HG03108 (cell line): ENCODE measurements at regions not wholly inside any gene's neighbourhood (a gene's known extent, or its start where the extent isn't known, plus 50 kb on each side); places are given as distances from the start of the nearest gene placed in this dataset.
"Not testable (repeated sequence)": the region's sequence is repeated elsewhere in the genome, so short reads cannot be mapped to it uniquely, and the experiment has no call there.

ENCODE experiments used
- ATAC-seq: cut with Tn5 transposase; IDR thresholded peaks from one replicate; pipeline ENCODE4 v1.9.1; 2021; ENCODE audit warnings: moderate library complexity; ENCODE audit not compliant: unreplicated experiment

DNA sequence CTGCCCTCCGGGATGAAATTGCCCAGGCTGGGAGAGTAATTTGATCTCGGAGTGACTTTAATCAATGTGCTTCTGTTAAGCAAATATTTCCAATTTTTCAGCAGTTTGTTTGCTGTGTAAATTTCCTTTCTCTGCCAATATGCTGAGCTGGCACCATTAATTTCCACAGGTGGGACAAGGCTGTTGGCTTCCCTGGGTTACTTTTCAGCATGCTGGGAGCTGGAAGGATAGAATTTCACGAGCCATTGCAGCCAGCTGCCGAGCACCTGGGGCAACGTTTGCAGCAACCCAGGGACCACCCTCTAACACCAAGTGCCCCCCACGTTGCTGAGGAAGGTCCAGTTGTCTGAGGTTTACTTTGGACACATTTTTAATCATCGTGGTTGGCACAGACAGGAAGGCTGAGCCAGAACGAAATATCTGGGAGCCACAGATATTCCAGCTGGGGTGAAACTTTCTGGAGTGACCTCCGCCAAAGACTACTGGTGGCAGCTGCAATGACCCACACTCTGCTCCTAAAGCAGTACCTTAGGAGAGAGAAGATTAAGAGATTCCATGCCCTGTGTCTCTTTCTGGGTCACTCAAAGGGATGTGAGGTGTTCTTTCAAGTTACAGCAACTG is 293.3 kb upstream of the RGMA start:
- ATAC-seq = no peak

DNA sequence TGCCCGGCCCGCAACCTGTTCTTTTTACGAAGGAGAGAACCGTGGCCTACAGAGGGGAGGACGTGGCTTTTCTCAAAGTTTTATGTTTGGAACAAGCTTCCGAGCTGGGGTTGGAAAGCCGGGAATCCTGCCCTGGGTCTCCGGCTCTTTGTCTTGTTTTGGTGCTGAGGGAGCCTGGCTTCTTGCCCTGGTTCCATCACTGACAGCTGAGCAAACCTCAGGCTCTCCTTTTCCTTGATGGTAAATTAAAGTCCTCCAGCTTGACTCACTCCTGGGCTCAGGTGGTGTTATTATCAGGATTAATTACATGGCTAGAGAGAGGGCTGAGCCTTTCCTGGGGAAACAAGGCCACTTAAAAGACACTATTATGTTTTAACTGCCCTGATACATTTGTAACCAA is 289.5 kb upstream of the RGMA start:
- no peak for ATAC-seq

DNA sequence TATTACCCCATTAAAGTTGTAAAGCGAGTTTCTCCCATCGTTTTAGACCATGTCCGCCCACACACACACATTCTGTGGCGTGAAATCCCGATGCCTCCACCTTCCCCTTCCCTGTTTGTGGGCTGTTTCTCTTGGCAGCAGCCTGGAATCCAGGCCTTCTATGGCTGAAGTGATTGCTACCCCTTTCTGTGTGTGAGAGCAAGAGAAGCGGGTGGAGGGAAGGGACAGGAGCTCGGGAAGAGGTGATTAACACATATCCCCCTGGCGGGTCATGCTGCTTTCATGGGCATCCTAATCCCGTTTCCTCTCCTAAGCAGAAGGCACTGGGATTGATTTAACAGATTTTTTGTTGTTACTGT is 283.8 kb upstream of the RGMA start:
- ATAC-seq = no peak

DNA sequence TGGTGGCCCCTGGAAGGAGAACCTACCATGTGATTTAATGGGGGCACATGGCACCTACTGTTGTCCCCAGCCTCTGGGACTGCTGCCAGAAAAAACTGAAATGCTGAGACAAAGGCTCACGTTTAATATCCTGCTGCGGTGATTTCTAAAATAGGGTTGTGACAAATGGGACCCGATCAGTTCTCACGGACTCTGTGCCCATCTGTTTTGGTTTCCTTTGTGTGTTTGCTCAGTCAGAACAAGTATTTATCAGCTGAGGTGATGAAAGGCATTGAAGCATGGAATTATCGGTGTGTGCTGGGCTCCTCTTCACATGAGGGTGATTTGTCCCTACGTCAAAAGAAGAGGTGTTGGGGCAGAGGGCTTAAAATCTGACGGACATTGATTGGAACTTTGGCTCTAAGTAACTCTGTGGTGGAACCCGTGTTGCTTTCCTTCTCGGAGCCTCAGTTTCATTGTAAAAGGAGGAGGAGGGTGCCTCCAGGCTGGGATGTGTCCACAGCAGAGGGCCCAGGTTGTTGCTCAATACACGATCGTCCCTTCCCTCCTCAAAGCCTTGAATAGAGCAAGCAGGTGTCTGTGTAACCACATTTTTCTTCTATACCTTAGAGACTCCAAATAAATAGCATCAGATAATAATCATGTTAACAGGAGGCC is 283.3 kb upstream of the RGMA start:
- no peak for ATAC-seq

DNA sequence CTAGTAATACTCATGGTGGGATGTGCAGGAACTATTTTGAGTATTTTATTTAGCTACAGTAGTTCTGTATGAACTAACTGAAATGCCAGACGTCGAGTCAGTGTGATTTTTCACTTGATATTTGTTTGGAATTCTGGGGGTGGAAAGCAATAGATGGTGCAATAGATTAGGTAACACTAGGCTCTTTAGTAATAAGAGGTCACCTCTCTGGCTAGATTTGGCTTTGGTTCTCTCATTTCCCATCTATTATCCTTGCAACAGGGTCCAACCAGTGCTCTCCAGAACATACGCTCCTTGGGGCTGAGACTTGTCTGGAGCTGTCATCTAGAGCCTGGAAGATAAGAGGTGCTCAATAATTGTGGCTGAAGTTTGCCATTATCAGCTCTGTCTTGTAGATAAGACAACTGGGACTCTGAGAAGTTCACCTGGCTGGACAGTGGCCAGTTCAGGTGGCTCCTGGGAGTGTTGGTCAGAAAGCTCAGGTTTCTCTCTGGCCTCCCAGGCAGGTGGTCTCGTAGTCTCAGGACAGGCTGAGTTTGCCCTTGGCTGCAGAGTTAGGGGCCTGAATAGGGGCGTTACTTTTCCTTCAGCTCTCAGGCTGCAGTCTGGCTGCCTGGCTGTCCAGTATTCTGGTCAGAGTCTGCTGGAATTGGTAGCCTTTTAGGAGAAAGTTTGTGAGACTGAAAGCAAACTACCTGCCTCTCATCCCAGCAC is 277.5 kb upstream of the RGMA start:
- ATAC-seq = no peak

DNA sequence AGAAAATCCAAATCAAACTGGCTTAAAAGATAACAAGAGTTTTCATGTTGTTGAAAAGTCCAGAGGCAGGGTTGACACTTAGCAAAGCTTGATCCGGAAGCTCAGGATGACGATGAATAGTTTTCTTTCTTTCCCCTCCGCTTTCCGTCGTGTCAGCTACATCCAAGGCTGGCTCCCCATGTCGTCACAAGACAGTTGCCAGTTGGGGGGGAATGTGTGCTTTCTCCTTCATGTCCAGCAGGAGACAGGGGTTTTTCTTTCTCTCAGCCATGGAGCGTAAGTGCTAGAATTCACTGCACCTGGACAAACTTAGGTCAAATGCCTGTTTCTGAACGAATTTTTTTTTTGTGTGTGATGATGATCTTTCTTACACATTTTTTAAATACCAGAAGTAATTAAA is 273.8 kb upstream of the RGMA start:
- ATAC-seq = no peak

DNA sequence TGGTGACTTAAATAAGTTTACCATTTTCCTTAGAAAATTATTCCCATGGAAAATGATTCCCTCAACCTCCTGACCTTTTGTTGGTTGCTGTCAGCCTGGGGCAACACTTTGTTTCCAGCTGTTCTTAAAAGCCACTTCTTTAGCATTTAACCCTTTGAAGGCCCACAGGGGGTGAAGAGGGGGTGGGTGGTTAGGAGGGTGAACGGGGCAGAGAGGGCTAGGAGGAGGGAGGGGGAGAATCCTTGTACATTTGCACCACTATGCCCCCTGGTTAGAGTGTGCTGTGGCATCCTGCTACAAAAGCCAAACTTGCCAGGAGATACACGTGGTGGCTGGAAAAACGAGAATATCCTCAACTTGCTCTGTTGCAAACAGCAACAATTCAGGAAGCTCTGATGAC is 273.2 kb upstream of the RGMA start:
- ATAC-seq = no peak

DNA sequence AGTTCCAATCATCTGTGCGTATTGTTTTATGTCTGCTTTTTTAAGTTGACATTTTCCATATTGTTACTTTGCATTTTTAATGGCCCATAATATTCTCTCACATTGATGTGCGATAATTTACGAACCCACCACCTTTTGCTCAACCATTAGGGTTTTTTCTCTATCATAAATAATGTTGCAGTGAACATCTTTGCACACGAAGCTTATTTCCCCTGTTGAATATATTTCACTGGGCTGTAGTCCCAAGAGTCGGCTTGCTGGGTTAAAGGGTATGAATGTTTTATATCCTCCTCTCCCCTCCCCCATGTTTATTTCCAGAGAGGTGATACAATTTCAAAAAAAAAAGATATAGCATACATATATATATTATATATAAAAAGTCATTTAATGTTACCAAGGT is 272.7 kb upstream of the RGMA start:
- no peak for ATAC-seq

DNA sequence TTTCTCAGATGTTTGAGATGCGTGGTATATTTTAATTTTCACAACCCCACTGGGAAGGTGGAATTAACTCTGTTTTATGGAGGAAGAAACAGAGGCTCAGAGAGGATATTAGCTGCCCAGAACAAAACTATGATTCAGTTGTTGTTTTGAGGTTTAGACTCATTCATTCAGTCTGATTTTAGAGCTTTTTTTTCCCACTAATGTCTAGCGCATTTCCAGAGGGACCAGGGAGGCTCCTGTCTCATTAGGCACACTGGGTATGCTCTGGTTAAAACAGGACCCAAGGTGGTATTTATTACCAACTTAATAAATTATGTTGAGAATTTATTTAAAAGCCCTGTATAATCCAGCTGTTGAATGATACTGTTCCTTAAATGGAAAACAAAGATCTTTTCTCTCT is 272.0 kb upstream of the RGMA start:
- ATAC-seq = no peak

DNA sequence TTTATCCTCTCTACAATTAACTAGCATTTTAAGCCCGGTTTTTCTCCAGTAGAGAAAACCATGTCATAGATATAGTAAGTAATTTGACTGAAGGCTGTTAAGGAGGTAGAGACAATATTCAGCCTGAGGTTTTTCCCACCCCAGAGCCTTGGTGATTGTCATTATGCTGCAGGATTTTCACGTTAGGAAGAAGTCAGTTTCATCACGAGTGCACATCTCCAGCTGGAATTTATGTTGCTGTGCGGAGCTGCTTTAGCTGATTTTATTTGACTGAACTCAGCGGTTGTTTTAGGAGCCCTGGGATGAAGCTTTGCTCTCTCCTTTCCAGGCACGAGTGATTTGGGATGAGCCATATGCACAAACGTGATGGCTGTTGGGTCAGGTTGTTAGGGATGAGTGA is 271.3 kb upstream of the RGMA start:
- no peak for ATAC-seq

DNA sequence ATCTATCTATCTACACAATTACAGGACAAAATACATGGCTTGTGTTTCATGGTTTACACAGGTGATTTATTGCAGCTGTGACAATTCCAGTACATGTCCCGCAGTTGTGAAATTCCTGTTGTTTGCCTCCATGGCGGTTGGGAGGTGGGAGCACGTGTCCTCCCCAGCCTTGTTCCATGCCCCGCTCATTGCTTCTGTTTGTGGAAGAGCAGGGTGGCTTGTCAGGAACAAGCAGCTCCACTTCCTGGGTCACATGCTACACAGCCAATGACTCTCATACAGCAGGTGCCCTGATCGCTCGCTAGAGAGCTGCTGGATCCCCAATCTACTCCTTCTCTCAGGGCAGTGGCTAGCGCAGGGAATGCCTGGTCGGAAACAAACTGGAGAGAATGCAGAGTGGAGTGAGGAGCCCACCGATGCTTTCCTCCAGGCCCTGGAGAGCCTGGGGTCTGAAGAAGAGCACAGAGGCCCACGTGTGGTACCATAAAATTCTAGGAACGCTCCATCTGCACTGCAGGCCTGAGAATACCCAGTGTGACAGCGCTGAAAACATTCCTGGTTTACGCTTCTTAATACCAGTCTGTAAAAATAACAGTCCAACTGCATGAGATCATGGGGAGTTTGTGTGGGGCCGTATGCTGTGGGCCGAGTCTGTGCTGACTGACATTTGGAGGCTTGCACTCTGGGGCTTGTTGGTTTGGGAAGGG is 270.6 kb upstream of the RGMA start:
- no peak for ATAC-seq

DNA sequence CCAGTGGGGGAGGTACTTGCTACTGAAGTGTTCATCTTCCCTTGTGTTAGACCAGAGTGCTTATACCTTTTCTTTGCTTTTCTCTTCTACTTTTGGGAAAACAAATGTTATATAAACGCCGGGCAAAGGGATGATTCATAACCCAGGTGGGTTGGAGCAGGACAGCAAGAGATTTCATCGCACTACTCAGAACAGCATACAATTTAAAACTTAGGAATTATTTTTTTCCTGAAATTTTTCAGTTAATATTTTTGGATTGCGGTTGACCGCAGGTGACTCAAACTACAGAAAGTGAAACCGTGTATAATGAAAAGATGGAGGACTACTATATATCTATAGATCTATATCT is 270.0 kb upstream of the RGMA start:
- no peak for ATAC-seq

DNA sequence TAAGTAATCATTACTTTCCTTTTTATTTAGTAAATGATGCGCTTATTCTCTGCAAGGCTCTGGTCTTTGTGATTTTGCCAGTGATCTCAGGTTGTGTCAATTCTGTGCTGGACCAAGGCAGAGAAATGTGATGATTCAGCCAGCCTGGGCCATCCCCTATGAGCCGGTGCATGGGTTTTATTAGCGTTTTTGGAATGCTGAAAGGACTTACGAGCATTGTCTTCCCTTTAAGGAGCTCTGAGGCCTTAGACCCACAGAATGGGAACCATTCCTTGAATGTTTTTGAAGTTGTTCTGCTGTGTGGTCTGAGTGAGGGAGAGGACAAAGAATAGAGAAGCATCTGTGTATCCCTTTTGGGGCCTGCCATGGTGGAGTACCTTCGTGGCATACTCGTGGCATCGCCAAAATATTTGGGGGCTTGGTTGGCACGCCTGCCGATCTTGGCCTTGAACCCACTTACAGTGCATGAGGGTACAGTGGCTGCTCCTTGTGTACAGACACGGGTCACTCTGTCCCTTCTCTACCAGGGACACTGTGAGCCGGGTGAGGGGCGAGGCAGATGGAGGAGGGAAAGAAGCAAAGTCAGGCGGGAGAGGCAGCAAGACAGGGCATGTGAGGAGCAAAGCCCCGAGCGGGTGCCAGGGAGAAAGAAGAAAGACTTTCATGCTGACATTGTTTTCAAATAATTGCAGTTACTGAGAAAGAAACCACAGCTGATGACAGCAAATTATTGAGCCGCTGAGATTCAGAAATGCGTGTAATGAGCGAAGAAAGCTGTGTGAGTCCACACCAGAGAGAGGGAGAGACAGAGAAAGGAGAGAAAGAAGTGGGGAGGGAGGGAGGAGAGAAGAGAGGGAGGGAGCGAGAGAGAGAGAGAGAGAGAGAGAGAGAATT is 269.4 kb upstream of the RGMA start:
- no peak for ATAC-seq

DNA sequence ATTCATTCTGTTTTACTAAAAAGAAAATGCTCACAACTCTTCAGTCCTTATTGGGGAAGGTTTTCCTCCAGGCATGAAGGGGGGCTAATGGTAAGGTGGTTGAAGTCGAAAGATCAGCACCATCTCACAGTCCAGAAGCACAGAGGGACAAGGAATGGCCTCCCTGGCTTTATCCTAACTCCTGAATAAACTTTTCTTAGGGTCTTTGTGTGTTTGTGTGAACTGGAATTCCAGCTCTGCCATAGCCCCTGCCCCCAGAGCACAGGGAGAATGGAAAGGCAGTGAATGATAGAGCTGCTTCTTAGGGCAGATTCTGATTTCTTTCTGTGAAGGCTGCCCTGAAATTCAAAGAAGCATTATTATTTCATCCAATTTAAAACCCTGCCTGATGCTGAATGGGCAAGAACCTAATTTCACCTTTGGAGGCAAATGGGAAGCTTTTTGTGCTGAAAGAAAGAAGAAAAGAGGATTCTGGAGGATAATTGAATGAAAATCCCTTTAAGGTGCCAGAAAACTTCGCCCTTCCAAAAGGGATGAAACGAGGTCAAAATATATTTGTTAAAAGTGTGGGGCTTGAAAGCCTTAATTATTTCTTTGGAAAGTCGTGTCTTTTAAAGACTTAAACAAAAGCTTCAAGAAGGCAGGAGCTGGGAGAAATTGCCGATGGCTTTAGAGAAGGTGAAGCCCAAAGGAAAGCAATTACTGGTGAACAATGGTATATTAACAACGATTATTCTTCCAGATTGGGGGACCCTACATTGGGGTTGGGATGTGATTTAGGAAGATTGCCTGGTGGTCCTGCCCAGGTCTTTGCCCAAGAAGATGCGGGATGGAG is 259.9 kb upstream of the RGMA start:
- ATAC-seq = no peak

DNA sequence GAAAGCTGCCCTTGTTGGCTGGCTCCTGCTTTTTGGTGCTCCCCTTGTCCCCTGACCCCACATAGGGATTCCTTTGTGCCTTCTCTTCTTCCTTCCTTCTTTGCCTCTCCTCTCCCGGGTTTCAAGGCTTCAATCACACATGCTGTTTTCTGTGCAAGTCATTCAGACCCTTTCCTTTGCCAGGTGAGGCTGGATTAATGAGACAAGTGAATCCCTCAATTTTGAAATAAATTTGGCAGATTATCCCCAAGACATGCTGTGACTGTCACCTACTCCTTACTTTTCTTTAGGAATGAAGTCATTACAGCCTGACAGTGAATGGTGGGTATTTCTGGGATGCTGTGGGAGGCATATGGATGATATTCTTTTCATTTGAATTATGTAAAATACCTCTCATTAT is 259.0 kb upstream of the RGMA start:
- no peak for ATAC-seq

DNA sequence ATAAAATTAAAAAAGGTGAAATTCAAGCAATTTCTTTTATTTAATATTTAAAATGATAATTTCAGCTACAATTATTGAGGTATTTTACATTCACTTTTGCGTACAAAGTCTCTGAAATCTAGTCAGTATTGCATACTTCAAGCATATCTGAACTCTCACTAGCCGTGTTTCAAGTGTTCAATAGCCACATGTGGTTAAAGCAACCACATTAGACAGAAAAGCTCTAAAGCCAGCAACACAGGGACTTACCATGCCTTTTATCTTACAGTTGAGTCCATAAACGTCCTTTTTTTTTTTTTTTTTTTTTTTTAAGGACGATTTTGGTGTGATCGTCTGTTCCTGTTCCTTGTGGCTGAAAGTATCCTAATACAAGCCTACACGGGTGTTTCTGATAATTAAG is 257.0 kb upstream of the RGMA start:
- no peak for ATAC-seq

DNA sequence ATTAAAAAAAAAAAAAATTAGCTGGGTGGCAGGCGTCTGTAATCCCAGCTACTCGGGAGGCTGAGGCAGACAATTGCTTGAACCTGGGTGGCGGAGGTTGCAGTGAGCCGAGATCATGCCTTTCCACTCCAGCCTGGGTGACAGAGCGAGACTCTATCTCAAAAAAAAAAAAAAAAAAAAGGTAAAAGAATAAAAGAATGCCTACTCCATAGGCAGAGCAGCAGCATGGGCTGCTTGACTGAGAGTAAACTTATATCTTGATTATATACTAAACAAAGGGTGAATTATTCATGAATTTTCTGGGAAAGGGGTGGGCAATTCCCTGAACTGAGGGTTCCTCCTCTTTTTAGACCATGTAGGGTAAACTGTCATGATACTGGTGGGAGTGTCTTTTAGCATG is 254.4 kb upstream of the RGMA start:
- ATAC-seq = not testable (repeated sequence)

DNA sequence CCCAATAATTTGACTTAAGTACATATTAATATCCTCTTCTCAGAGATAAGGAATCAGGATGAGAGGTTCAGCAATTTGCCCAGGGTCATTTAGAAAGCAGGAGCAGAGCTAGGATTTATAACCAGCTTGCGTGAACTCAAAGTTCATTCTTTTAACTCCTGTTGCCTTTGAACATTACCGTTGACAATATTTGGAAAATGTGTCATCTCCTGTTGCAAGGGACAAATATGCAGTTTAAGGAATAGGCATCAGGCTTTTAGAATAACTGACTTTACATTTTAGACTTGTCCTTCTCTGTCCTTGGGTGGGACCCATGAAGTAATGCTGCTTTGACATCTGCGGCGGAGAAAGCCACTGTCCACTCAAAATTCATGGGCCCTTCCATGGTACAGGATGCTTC is 252.2 kb upstream of the RGMA start:
- ATAC-seq = no peak

DNA sequence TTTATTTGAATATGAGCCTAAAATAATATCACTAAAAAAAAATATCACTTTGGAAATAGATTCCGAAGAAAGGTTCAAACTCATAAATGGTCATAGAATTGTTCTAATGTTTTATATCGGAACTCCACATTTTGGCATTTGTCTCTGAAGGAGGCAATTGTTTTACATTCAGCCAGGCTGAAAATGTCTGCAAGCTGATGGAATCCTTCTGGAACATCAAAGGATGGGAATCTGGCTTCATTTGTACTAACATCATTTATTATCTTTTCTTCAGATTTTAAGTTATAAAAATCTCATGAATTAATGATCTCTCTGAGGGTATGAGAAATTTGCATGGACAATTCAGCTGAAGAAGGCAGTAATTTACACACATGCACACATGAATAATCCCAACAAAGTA is 251.4 kb upstream of the RGMA start:
- ATAC-seq = no peak

DNA sequence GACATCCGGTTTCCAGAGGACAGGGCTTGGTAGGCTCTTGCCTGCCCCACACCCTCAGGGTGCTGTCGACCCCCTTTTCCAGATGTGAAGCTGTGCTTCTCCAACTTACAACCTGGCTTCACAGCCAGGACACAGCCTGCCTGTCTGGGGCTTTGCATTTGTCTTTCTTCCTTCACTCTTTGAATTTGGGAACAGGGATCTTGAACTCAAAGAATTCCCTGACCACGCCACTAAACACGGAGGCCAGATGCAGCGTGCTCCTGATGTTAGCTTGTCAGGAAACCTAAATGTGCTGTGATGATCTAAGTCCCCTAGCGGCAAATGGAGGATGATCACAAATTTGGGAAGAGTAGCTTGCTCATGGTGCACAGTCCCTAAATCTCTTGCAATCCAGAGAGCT is 244.8 kb upstream of the RGMA start:
- no peak for ATAC-seq
